GM12878 (cell line): ENCODE measurements at regions not wholly inside any gene's neighbourhood (a gene's known extent, or its start where the extent isn't known, plus 50 kb on each side); places are given as distances from the start of the nearest gene placed in this dataset.

Experiments used
- SP1 ChIP-seq: IDR thresholded peaks from one replicate; pipeline ENCODE4 v1.6.1; 2011; ENCODE audit warnings: low read depth, low read length
- TCF12 ChIP-seq: IDR thresholded peaks from 2 replicates; pipeline ENCODE4 v1.6.1; 2011; ENCODE audit warnings: low read depth, mild to moderate bottlenecking, low read length
- YBX1 ChIP-seq: fragments of 450-650 bp; IDR thresholded peaks from 2 replicates; pipeline ENCODE4 v1.6.1; 2016; ENCODE audit warnings: antibody characterized with exemption

DNA sequence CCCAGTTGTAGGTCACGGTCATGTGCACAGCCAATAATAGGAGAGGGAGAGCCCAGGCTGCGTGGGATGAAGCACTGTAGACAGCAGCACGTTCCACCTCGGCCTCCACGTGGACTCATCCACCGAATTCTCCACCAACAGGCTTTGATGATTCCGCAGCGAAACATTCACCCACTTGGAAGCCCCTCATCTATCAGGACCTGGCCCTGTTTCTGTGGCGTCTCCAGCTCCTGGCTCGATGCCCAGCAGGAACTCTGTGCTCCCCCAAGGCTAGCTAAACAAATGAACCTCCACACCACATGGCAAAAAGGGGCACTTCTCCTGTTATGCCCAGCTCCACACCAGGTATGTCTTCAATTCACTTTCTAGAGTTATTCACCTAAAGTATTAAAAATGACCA, 237.9 kb upstream of the PDE10A start:
- TF ChIP-seq SP1 (no peak), YBX1 (no peak), TCF12 (no peak)
